ENCODE measurements at regions not wholly inside any gene's neighbourhood (a gene's known extent, or its start where the extent isn't known, plus 50 kb on each side); places are given as distances from the start of the nearest gene placed in this dataset.
"Not testable (repeated sequence)": the region's sequence is repeated elsewhere in the genome, so short reads cannot be mapped to it uniquely, and the experiment has no call there.

DNA sequence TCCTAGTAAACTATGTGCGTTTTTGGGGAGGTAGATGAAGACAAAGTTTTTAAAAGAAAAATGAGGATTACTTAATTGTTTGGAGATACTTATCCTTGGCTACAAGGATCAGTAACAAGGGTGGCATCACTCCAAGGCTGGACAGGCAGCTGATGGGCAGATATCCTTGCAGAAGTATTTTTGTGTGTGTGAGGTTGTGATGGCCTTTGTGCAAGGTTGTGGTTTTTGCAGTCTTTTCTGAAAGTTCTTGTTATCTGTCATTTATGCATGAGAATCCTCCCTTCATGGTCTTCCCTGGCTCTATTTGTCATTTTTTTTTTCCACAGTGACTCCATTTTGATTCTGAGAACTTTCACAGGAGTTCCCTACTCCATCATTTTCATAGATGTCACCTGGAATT lies 96.0 kb upstream of the C1GALT1C1 start:
- TF ChIP-seq, protein P1, sequence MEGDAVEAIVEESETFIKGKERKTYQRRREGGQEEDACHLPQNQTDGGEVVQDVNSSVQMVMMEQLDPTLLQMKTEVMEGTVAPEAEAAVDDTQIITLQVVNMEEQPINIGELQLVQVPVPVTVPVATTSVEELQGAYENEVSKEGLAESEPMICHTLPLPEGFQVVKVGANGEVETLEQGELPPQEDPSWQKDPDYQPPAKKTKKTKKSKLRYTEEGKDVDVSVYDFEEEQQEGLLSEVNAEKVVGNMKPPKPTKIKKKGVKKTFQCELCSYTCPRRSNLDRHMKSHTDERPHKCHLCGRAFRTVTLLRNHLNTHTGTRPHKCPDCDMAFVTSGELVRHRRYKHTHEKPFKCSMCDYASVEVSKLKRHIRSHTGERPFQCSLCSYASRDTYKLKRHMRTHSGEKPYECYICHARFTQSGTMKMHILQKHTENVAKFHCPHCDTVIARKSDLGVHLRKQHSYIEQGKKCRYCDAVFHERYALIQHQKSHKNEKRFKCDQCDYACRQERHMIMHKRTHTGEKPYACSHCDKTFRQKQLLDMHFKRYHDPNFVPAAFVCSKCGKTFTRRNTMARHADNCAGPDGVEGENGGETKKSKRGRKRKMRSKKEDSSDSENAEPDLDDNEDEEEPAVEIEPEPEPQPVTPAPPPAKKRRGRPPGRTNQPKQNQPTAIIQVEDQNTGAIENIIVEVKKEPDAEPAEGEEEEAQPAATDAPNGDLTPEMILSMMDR (IDR thresholded peaks at IDR 0.05), result no peak
- H3K9me3 Mint-ChIP-seq (ENCODE audit: low read depth), result peaks cover 18% of the 10 kb centered on the region

DNA sequence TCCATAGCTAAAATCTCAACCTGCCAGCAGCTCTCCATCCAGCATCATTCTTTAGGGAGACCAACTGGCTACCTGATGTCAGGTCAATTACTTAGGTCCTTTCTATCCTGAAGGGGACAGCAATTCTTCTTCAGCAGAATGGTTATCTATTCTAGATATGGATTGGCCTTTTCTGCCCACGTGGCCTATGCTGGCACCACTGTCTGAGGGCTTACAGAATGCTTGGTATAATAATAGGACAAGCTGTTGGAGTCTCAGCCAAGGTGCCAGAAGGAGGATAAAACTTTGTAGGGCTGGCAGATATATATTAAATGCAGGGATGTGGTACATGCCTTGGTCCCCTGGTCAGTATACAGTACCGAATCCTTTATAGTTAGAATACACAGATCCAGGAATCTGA lies 89.8 kb upstream of the C1GALT1C1 start:
- DNase-seq (ENCODE audit: low spot score), result no peak
- H3K27ac Mint-ChIP-seq (ENCODE audit: unreplicated experiment), result no peak overlapping the region
- no peaks in the 10 kb centered on the region for H3K4me1 Mint-ChIP-seq (ENCODE audit: low read depth)
- peaks cover 28% of the 10 kb centered on the region for H3K9me3 Mint-ChIP-seq (ENCODE audit: low read depth)
- no peak overlapping the region for H3K4me3 Mint-ChIP-seq (ENCODE audit: unreplicated experiment)
- peaks cover 3% of the 10 kb centered on the region for H3K36me3 Mint-ChIP-seq (ENCODE audit: low read depth)
- TF ChIP-seq, protein P1 (IDR thresholded peaks at IDR 0.05), result no peak
- no peaks in the 10 kb centered on the region for H3K27me3 Mint-ChIP-seq (ENCODE audit: low read depth)

More for the DNA sequence above, 96.0 kb upstream of the C1GALT1C1 start:
- H3K27ac Mint-ChIP-seq (ENCODE audit: unreplicated experiment), result no peak overlapping the region
- H3K27me3 Mint-ChIP-seq (ENCODE audit: low read depth), result no peaks in the 10 kb centered on the region
- DNase-seq (ENCODE audit: low spot score), result no peak
- H3K36me3 Mint-ChIP-seq (ENCODE audit: low read depth), result peaks cover 3% of the 10 kb centered on the region
- H3K4me3 Mint-ChIP-seq (ENCODE audit: unreplicated experiment), result no peak overlapping the region
- H3K4me1 Mint-ChIP-seq (ENCODE audit: low read depth), result no peaks in the 10 kb centered on the region

DNA sequence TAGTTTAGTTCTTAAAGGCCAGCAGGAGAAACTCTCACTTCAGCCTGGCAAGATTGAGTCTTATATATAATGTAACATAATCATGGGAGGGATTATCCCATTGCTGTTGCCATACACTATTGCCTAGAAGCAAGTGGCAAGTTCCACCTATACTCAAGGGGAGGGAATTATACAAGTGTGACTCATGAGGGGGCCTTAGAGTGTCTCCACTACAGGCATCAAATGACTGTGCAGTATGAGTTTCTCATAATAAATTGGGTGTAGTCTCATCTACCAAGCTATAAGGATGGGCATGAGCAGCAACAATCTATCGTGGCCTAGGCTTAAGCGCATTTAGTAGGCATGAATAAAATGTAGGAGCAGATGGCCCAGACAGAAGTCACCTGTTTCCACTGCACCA lies 89.1 kb upstream of the C1GALT1C1 start:
- DNase-seq (ENCODE audit: low spot score), result no peak
- Mint-ChIP-seq H3K9me3 (ENCODE audit: low read depth) (peaks cover 28% of the 10 kb centered on the region), H3K27me3 (ENCODE audit: low read depth) (no peaks in the 10 kb centered on the region), H3K4me1 (ENCODE audit: low read depth) (no peaks in the 10 kb centered on the region), H3K4me3 (ENCODE audit: unreplicated experiment) (no peak overlapping the region), H3K36me3 (ENCODE audit: low read depth) (peaks cover 3% of the 10 kb centered on the region), H3K27ac (ENCODE audit: unreplicated experiment) (no peak overlapping the region)
- TF ChIP-seq, protein P1 (IDR thresholded peaks at IDR 0.05), result no peak

DNA sequence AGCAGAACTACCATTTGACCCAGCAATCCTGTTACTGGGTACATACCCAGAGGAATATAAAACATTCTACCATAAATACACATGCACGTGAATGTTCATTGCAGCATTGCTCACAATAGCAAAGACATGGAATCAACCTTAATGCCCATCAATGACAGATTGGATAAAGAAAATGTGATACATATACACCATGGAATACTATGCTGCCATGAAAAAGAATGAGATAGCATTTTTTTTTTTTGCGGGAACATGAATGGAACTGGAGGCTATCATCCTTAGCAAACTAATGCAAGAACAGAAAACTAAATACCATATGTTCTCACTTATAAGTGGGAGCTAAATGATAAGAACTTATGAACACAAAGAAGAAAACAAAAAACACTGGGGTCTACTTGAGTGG lies 72.5 kb upstream of the C1GALT1C1 start:
- not testable (repeated sequence) for H3K4me3 Mint-ChIP-seq (ENCODE audit: unreplicated experiment); H3K36me3 Mint-ChIP-seq (ENCODE audit: low read depth); H3K27me3 Mint-ChIP-seq (ENCODE audit: low read depth); H3K4me1 Mint-ChIP-seq (ENCODE audit: low read depth); H3K27ac Mint-ChIP-seq (ENCODE audit: unreplicated experiment); DNase-seq (ENCODE audit: low spot score)
- peaks cover 43% of the 10 kb centered on the region for H3K9me3 Mint-ChIP-seq (ENCODE audit: low read depth)

DNA sequence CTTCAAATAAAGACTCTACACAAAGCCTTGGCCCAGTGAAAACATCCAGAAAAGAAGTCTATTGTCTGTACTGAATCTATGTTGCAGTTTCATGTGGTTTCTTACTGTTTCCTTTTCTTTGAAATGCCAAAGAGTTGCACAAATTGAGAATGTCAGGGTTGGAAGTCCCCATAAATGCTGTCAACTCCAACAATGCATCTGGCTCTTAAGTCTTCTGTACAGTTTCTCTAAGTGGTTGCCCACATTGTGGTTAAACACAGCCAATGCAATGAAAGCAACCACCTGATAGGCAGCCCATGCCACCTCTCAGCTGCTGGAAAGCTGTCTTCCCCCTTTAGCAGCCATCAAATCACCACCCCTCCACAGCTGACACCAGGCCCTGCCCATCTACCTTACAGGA lies 67.2 kb upstream of the C1GALT1C1 start:
- Mint-ChIP-seq H3K27ac (ENCODE audit: unreplicated experiment) (no peak overlapping the region), H3K4me1 (ENCODE audit: low read depth) (no peaks in the 10 kb centered on the region), H3K4me3 (ENCODE audit: unreplicated experiment) (no peak overlapping the region), H3K9me3 (ENCODE audit: low read depth) (peaks cover 42% of the 10 kb centered on the region), H3K36me3 (ENCODE audit: low read depth) (peaks cover 8% of the 10 kb centered on the region), H3K27me3 (ENCODE audit: low read depth) (no peaks in the 10 kb centered on the region)
- no peak for DNase-seq (ENCODE audit: low spot score)
- TF ChIP-seq, protein P1 (IDR thresholded peaks at IDR 0.05), result no peak

DNA sequence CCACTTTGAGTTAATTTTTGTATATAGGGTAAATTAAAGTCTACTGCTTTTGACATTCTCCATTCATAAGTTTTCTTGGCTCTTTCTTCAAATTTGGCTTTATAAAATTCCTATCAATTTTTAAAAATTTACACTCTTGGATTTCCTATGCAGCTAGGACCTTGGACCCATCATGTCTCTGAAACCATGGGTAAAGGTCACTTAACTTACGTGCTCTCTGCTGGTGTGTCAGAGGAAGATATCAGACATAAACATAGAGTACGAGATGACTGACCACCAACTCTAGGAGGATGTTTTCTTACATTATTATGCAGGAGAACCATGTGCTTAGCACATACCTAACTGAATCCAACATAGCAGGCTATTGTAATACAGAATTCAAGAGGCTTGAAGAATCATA lies 62.5 kb upstream of the C1GALT1C1 start:
- Mint-ChIP-seq H3K27me3 (ENCODE audit: low read depth) (no peaks in the 10 kb centered on the region), H3K27ac (ENCODE audit: unreplicated experiment) (no peak overlapping the region), H3K9me3 (ENCODE audit: low read depth) (peaks cover 9% of the 10 kb centered on the region), H3K36me3 (ENCODE audit: low read depth) (no peaks in the 10 kb centered on the region), H3K4me1 (ENCODE audit: low read depth) (no peaks in the 10 kb centered on the region), H3K4me3 (ENCODE audit: unreplicated experiment) (no peak overlapping the region)
- no peak for DNase-seq (ENCODE audit: low spot score)
- TF ChIP-seq, protein P1 (IDR thresholded peaks at IDR 0.05), result no peak

Measured in chondrocyte (in vitro differentiated cells).